ENCODE measurements at regions not wholly inside any gene's neighbourhood (a gene's known extent, or its start where the extent isn't known, plus 50 kb on each side); places are given as distances from the start of the nearest gene placed in this dataset.

- intact Hi-C loops (cut with DNase I), result loop anchor here (5.0 kb wide), 1 partner anchor 135 kb away; no protein-coding TSS in a partner anchor
- no peak for TF ChIP-seq CTCF (IDR thresholded peaks at IDR 0.05)
- Histone ChIP-seq H3K27me3 (no peaks in the 10 kb centered on the region), H3K36me3 (no peaks in the 10 kb centered on the region), H3K4me3 (no peak overlapping the region), H3K9me3 (no peaks in the 10 kb centered on the region), H3K4me1 (peaks cover 0 to 8% of the 10 kb centered on the region in 2 donors), H3K27ac (peak overlapping the region; percentile 47 to 83)
- DNase-seq (ENCODE audit: low spot score in 2 of 2), result no peak
Observed at GRCh38 chr22:27022274-27022895, 365.0 kb downstream of the MIAT start.

- H3K4me1 ChIP-seq, result peaks cover 0 to 8% of the 10 kb centered on the region in 2 donors
- no peak for DNase-seq (ENCODE audit: low spot score in 2 of 2)
- H3K27ac ChIP-seq, result peak overlapping the region in 1 of 2 donors; percentile 83
- H3K36me3 ChIP-seq, result no peaks in the 10 kb centered on the region
- intact Hi-C loops (cut with DNase I), result loop anchor here (5.0 kb wide), 1 partner anchor 136 kb away; no protein-coding TSS in a partner anchor
- no peak for TF ChIP-seq CTCF (IDR thresholded peaks at IDR 0.05)
- H3K9me3 ChIP-seq, result no peaks in the 10 kb centered on the region
- no peaks in the 10 kb centered on the region for H3K27me3 ChIP-seq
- H3K4me3 ChIP-seq, result no peak overlapping the region
Observed at GRCh38 chr22:27022896-27023361, 365.5 kb downstream of the MIAT start.

GRCh38 chr22:27023591-27023990, 366.2 kb downstream of the MIAT start:
- DNase-seq (ENCODE audit: low spot score in 2 of 2), result no peak
- peaks cover 0 to 8% of the 10 kb centered on the region in 2 donors for H3K4me1 ChIP-seq
- peak overlapping the region; percentile 56 to 83 for H3K27ac ChIP-seq
- H3K9me3 ChIP-seq, result no peaks in the 10 kb centered on the region
- H3K4me3 ChIP-seq, result no peak overlapping the region
- TF ChIP-seq CTCF (IDR thresholded peaks at IDR 0.05), result no peak
- intact Hi-C loops (cut with DNase I), result loop anchor here (5.0 kb wide), 1 partner anchor 136 kb away; no protein-coding TSS in a partner anchor
- H3K27me3 ChIP-seq, result no peaks in the 10 kb centered on the region
- H3K36me3 ChIP-seq, result no peaks in the 10 kb centered on the region

GRCh38 chr22:27024982-27025381, 367.6 kb downstream of the MIAT start:
- Histone ChIP-seq H3K27ac (no peak overlapping the region), H3K9me3 (no peaks in the 10 kb centered on the region), H3K4me3 (no peak overlapping the region), H3K27me3 (no peaks in the 10 kb centered on the region), H3K4me1 (peaks cover 0 to 3% of the 10 kb centered on the region in 2 donors), H3K36me3 (no peaks in the 10 kb centered on the region)
- no peak for DNase-seq (ENCODE audit: low spot score in 2 of 2)
- no peak for TF ChIP-seq CTCF (IDR thresholded peaks at IDR 0.05)
- intact Hi-C loops (cut with DNase I), result loop anchor here (5.0 kb wide), 1 partner anchor 138 kb away; no protein-coding TSS in a partner anchor

GRCh38 chr22:27028093-27028492, 370.7 kb downstream of the MIAT start:
- Histone ChIP-seq H3K4me1 (peaks cover 0 to 14% of the 10 kb centered on the region in 2 donors), H3K9me3 (no peaks in the 10 kb centered on the region), H3K36me3 (no peaks in the 10 kb centered on the region), H3K4me3 (no peak overlapping the region), H3K27ac (no peak overlapping the region), H3K27me3 (no peaks in the 10 kb centered on the region)
- no peak for DNase-seq (ENCODE audit: low spot score in 2 of 2)
- intact Hi-C loops (cut with DNase I), result no loop called here
- TF ChIP-seq CTCF (IDR thresholded peaks at IDR 0.05), result no peak
